ENCODE measurements at regions not wholly inside any gene's neighbourhood (a gene's known extent, or its start where the extent isn't known, plus 50 kb on each side); places are given as distances from the start of the nearest gene placed in this dataset.

DNA sequence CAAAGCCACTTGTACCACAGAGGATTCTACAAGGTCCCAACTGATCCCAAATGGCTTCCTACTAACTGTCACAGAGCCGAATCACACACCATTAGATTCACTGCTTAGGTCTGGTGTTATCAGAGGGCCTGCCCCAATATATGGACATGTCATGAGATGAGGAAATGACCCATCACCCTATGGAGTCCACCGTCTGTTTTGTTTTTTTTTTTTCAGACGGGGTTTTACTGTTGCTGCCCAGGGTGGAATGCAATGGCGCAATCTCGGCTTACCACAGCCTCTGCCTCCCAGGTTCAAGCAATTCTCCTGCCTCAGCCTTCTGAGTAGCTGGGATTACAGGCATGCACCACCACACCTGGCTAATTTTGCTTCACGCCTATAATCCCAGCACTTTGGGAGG lies 83.8 kb upstream of the ETS2 start:
- Histone ChIP-seq H3K36me3 (no peaks in the 10 kb centered on the region), H3K4me3 (no peak overlapping the region), H3K4me1 (no peaks in the 10 kb centered on the region), H3K27me3 (no peaks in the 10 kb centered on the region), H3K9me3 (peaks cover 0 to 13% (median 12%) of the 10 kb centered on the region in 3 donors), H3K27ac (no peak overlapping the region)
- TF ChIP-seq, protein P1, sequence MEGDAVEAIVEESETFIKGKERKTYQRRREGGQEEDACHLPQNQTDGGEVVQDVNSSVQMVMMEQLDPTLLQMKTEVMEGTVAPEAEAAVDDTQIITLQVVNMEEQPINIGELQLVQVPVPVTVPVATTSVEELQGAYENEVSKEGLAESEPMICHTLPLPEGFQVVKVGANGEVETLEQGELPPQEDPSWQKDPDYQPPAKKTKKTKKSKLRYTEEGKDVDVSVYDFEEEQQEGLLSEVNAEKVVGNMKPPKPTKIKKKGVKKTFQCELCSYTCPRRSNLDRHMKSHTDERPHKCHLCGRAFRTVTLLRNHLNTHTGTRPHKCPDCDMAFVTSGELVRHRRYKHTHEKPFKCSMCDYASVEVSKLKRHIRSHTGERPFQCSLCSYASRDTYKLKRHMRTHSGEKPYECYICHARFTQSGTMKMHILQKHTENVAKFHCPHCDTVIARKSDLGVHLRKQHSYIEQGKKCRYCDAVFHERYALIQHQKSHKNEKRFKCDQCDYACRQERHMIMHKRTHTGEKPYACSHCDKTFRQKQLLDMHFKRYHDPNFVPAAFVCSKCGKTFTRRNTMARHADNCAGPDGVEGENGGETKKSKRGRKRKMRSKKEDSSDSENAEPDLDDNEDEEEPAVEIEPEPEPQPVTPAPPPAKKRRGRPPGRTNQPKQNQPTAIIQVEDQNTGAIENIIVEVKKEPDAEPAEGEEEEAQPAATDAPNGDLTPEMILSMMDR (IDR thresholded peaks at IDR 0.05): no peak
- TF ChIP-seq POLR2A (IDR thresholded peaks at IDR 0.05): no peak
- 84 to 88% methylated on average over 5 to 6 of the region's 6 CpGs for WGBS, 2 donors
- no peak for DNase-seq
- intact Hi-C loops (cut with DNase I): no loop called here

DNA sequence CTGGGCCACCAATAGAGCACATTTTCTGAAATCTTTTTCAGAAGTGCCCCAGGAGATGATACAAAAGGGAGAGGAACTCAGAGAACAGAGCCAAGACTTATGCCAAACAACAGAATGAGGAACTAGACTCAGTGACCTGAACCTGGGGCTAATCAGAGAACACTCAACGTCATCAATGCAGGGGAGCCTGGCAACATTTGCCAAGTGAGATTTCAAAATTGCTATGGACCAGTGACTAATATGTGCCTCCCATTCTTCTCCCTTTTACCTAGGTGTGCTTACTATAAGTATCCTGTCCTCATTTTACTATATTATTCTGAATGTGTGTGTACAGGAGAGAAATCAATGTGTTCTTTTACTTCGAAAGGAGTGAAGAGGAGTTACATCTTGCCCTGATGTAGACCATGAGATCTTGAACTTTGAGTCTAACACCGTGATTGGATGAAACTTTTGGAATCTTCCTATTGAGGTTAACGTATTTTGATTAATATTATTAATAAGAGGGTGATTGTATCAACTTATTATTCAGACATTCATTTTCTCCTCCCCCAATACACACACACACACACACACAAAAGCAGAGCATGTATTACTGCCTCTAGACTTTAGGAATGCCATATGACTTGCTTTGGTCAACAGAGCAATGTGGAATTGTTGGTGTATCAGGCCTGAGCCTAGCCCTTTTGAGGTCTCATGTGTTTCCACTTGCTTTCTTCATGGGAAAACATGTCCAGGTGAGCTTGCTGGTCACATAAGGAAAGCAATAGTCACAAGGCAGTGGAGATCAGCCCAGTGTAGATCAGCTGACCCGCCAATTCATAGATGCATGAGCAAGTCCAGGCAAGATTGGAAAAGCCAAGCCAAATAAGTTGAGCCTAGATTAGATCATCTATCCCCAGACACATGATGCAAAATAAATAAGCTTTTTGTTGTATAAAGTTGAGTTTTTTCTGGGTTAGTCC lies 80.3 kb upstream of the ETS2 start:
- Histone ChIP-seq H3K27ac (peak overlapping the region in 1 of 4 donors; percentile 27), H3K27me3 (no peaks in the 10 kb centered on the region), H3K4me3 (no peak overlapping the region), H3K36me3 (no peaks in the 10 kb centered on the region), H3K4me1 (peaks cover 0 to 5% (median 0%) of the 10 kb centered on the region in 3 donors), H3K9me3 (peaks cover 0 to 13% (median 12%) of the 10 kb centered on the region in 3 donors)
- intact Hi-C loops (cut with DNase I): no loop called here
- 69 to 74% methylated on average over 5 of the region's 5 CpGs for WGBS, 2 donors
- DNase-seq: no peak
- no peak for TF ChIP-seq POLR2A (IDR thresholded peaks at IDR 0.05)
- TF ChIP-seq, protein P1 (IDR thresholded peaks at IDR 0.05): no peak

DNA sequence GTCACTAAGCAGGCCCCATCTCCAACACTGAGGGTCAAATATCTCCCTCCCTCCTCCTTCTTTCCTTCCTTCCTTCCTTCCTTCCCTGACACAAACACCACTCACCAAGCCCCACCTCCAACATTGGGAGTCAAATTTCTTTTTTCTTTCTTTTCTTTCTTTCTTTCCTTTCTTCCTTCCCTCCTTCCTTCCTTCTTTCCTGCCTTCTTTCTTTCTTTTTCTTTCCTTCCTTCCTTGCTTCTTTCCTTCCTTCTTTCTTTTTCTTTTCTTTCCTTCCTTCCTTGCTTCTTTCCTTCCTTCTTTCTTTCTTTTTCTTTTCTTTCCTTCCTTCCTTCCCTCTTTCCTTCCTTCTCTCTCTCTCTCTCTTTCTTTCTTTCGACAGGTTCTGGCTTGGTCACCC lies 79.2 kb upstream of the ETS2 start:
- Histone ChIP-seq H3K9me3 (peaks cover 0 to 13% (median 12%) of the 10 kb centered on the region in 3 donors), H3K36me3 (no peaks in the 10 kb centered on the region), H3K27ac (no peak overlapping the region), H3K4me3 (no peak overlapping the region), H3K27me3 (no peaks in the 10 kb centered on the region), H3K4me1 (peaks cover 0 to 7% (median 0%) of the 10 kb centered on the region in 3 donors)
- no peak for DNase-seq
- WGBS, 2 donors: 88 to 100% methylated on average over 1 of the region's 1 CpG
- no peak for TF ChIP-seq POLR2A (IDR thresholded peaks at IDR 0.05)
- TF ChIP-seq, protein P1 (IDR thresholded peaks at IDR 0.05): no peak
- intact Hi-C loops (cut with DNase I): no loop called here

DNA sequence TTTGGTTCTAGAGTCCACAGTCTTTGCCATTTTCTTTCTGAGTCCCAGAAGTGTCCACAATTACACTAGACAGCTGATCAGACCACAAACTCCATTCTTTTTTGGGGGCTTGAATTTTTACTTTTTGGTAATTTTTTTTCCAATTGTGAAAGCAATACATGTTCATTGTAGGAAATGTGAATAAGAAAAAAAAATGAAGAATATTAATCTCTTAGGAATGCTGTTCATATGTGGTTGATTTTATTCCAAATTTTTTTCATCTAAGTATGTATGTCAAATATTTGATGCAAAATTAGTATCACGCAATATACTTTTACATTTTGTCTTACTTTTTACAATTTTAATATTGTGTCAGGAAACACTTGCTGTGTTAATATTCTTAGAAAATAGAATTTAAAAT lies 76.4 kb upstream of the ETS2 start:
- no peak for DNase-seq
- 75 to 100% methylated on average over 1 of the region's 1 CpG for WGBS, 2 donors
- Histone ChIP-seq H3K4me1 (peaks cover 0 to 15% (median 3%) of the 10 kb centered on the region in 3 donors), H3K36me3 (no peaks in the 10 kb centered on the region), H3K27ac (no peak overlapping the region), H3K9me3 (peaks cover 0 to 13% (median 12%) of the 10 kb centered on the region in 3 donors), H3K27me3 (no peaks in the 10 kb centered on the region), H3K4me3 (no peak overlapping the region)
- intact Hi-C loops (cut with DNase I): no loop called here
- TF ChIP-seq, protein P1 (IDR thresholded peaks at IDR 0.05): no peak
- TF ChIP-seq POLR2A (IDR thresholded peaks at IDR 0.05): no peak

DNA sequence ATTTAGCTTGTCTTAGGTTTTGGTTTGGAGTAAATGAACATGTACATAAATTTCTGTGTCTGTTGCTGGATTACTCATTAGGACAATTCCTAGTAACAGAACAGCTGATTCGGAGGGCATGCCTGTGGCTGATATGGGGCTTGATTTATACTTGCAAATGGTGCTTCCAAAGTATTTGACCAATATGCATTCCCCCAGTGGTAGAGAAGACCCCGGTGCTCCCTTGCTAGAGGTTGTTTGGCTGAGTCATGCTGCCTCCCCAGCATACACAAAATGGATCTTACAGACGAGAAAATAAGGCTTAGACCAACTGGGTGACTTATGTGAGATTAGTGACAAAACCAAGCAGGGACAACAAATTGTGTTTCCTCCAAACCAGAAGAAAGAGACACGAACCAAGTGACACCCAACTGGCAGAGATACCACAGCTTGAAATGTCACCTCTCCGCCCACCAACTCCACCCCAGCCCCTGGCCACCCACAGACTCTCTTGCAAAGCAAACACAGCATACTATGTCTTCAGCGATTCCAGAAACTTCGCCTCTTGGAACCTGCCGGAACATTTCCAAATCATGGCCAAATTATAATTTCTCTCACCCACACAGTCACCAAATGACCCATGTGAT lies 75.9 kb upstream of the ETS2 start:
- intact Hi-C loops (cut with DNase I): loop anchor here (5.0 to 10.0 kb wide), 2 partner anchors 75 to 407 kb away; partner anchors contain the start of gene ETS2

More for the DNA sequence above, 75.9 kb upstream of the ETS2 start:
- Histone ChIP-seq H3K27me3 (no peaks in the 10 kb centered on the region), H3K9me3 (peaks cover 0 to 11% (median 10%) of the 10 kb centered on the region in 3 donors), H3K4me3 (no peak overlapping the region), H3K36me3 (no peaks in the 10 kb centered on the region), H3K27ac (no peak overlapping the region), H3K4me1 (peaks cover 0 to 20% (median 5%) of the 10 kb centered on the region in 3 donors)
- WGBS, 2 donors: 57 to 66% methylated on average over 8 of the region's 8 CpGs
- DNase-seq: no peak
- no peak for TF ChIP-seq POLR2A (IDR thresholded peaks at IDR 0.05)
- TF ChIP-seq, protein P1 (IDR thresholded peaks at IDR 0.05): no peak
